Stimulated activated CD8-positive, alpha-beta memory T cell treated with anti-CD3 and anti-CD28 coated beads, Interleukin-2, amount 100 ng/mL, for 48 hours (primary cell): ENCODE measurements at regions not wholly inside any gene's neighbourhood (a gene's known extent, or its start where the extent isn't known, plus 50 kb on each side); places are given as distances from the start of the nearest gene placed in this dataset.

ENCODE experiments used
- DNase-seq, 2 donors: peaks; one replicate each; pipeline ENCODE4 v3.0.0-alpha.2; 2020; ENCODE audit warnings: low read depth in 2 of 2

GRCh38 chr2:29974086-29974485 lies 52.7 kb upstream of the ALK start:
- DNase-seq, result no peak

GRCh38 chr2:29977284-29977683 lies 55.9 kb upstream of the ALK start:
- no peak for DNase-seq

GRCh38 chr2:29981402-29981801 lies 60.0 kb upstream of the ALK start:
- no peak for DNase-seq

- DNase-seq, result no peak
Measured at GRCh38 chr2:29983308-29983707, 61.9 kb upstream of the ALK start.

- DNase-seq, result no peak
Measured at GRCh38 chr2:29987146-29987545, 65.8 kb upstream of the ALK start.

- DNase-seq, result no peak
Measured at GRCh38 chr2:29990129-29990528, 68.7 kb upstream of the ALK start.

GRCh38 chr2:29991086-29991485 lies 69.7 kb upstream of the ALK start:
- DNase-seq, result no peak

- no peak for DNase-seq
Measured at GRCh38 chr2:29995241-29995640, 73.9 kb upstream of the ALK start.

- no peak for DNase-seq
Measured at GRCh38 chr2:30003128-30003527, 81.7 kb upstream of the ALK start.

GRCh38 chr2:30022444-30023071 lies 101.2 kb upstream of the ALK start:
- DNase-seq, result no peak

GRCh38 chr2:30024281-30024680 lies 102.9 kb upstream of the ALK start:
- no peak for DNase-seq

- no peak for DNase-seq
Measured at GRCh38 chr2:30026091-30027055, 105.0 kb upstream of the ALK start.

GRCh38 chr2:30029804-30030203 lies 108.4 kb upstream of the ALK start:
- DNase-seq, result no peak

GRCh38 chr2:30030361-30030760 lies 109.0 kb upstream of the ALK start:
- no peak for DNase-seq

- DNase-seq, result no peak
Measured at GRCh38 chr2:30031184-30031583, 109.8 kb upstream of the ALK start.

- no peak for DNase-seq
Measured at GRCh38 chr2:30034052-30034775, 112.6 kb upstream of the YPEL5 start.

GRCh38 chr2:30037016-30037415 lies 109.8 kb upstream of the YPEL5 start:
- DNase-seq, result no peak

- DNase-seq, result no peak
Measured at GRCh38 chr2:30038419-30038818, 108.4 kb upstream of the YPEL5 start.

- no peak for DNase-seq
Measured at GRCh38 chr2:30039101-30039500, 107.7 kb upstream of the YPEL5 start.

GRCh38 chr2:30040147-30040546 lies 106.7 kb upstream of the YPEL5 start:
- no peak for DNase-seq

GRCh38 chr2:30041884-30042283 lies 104.9 kb upstream of the YPEL5 start:
- no peak for DNase-seq

GRCh38 chr2:30046396-30046795 lies 100.4 kb upstream of the YPEL5 start:
- no peak for DNase-seq

GRCh38 chr2:30046979-30047378 lies 99.8 kb upstream of the YPEL5 start:
- DNase-seq, result no peak
